Tibial nerve (tissue), 4 donors: ENCODE measurements at regions not wholly inside any gene's neighbourhood (a gene's known extent, or its start where the extent isn't known, plus 50 kb on each side); places are given as distances from the start of the nearest gene placed in this dataset.

ENCODE experiments used
- DNase-seq, 2 donors: peaks; one replicate each; pipeline ENCODE4 v3.0.0-alpha.2; 2019; ENCODE audit warnings: low spot score in 2 of 2
- H3K27ac ChIP-seq, 4 donors: fragments of 200-600 bp; sonication (generic) in 3 of 4; one replicate each; pipeline ENCODE4 v1.5.1; 2017 to 2019; ENCODE audit warnings: mild to moderate bottlenecking in 1 of 4
- H3K27me3 ChIP-seq, 2 donors: fragments of 200-600 bp; sonication (generic) in 1 of 2; one replicate each; pipeline versions ENCODE4 v1.5.1 to v1.6.0; 2017 to 2019
- H3K36me3 ChIP-seq, 3 donors: fragments of 200-600 bp; sonication (generic); one replicate each; pipeline ENCODE4 v1.5.1; 2018 to 2019
- H3K4me1 ChIP-seq, 4 donors: fragments of 200-600 bp; sonication (generic) in 3 of 4; one replicate each; pipeline ENCODE4 v1.5.1; 2017 to 2019
- H3K4me3 ChIP-seq, 4 donors: fragments of 200-600 bp; sonication (generic) in 3 of 4; one replicate each; pipeline ENCODE4 v1.5.1; 2017 to 2019; ENCODE audit warnings: mild to moderate bottlenecking in 1 of 4, moderate library complexity in 1 of 4
- H3K9me3 ChIP-seq, 4 donors: fragments of 200-600 bp; sonication (generic) in 3 of 4; one replicate each; pipeline ENCODE4 v1.5.1; 2017 to 2019
- EP300 ChIP-seq, 2 donors: sonication (generic); formaldehyde crosslinking; IDR thresholded peaks; one replicate each; pipeline ENCODE4 v1.6.1; 2017; ENCODE audit warnings: antibody characterized with exemption in 2 of 2, mild to moderate bottlenecking in 1 of 2
- POLR2A ChIP-seq, 2 donors: fragments of 450-650 bp; IDR thresholded peaks; one replicate each; pipeline ENCODE4 v1.6.1; 2017; ENCODE audit warnings: antibody characterized with exemption in 2 of 2, mild to moderate bottlenecking in 2 of 2, moderate library complexity in 2 of 2
- WGBS, 2 donors: methylation state at CpG; one replicate each; pipeline ENCODE4 v1.1.5; 2018; 5-methylcytosine and 5-hydroxymethylcytosine counted together
- TF ChIP-seq, protein P1 (sequence below), 5 experiments: fragments of 200-600 bp in 3 of 5; fragments of 450-650 bp in 2 of 5; sonication (generic) in 3 of 5; IDR thresholded peaks; one replicate each; pipeline ENCODE4 v1.5.1; 2016 to 2019; ENCODE audit warnings: antibody characterized with exemption in 5 of 5, mild to moderate bottlenecking in 3 of 5, moderate library complexity in 2 of 5

DNA sequence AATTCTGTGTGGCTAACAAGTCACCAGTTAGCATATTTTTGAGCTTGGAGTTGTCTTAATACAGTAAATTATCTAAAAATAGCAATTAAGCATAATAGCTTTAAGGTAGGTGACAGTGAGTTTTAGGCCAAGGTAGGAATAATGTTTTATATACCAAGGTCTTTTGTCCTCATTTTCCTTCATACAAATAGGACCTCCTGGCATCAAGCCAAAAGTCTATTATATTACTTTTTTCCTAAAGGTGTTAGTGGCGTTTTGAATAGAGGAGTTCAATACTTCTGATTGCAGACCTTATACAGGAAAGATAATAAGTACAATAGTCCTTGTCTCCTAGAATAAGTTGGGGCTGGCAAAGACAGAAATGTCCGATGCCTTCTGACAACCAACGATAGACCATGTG lies 2277.7 kb downstream of the TP53TG3F start:
- 80 to 84% methylated on average over 3 of the region's 3 CpGs for WGBS, 2 donors
- H3K4me3 ChIP-seq, result no peak overlapping the region
- no peaks in the 10 kb centered on the region for H3K27me3 ChIP-seq
- no peaks in the 10 kb centered on the region for H3K4me1 ChIP-seq
- no peak for DNase-seq
- no peak for TF ChIP-seq POLR2A (IDR thresholded peaks at IDR 0.05)
- TF ChIP-seq, protein P1, sequence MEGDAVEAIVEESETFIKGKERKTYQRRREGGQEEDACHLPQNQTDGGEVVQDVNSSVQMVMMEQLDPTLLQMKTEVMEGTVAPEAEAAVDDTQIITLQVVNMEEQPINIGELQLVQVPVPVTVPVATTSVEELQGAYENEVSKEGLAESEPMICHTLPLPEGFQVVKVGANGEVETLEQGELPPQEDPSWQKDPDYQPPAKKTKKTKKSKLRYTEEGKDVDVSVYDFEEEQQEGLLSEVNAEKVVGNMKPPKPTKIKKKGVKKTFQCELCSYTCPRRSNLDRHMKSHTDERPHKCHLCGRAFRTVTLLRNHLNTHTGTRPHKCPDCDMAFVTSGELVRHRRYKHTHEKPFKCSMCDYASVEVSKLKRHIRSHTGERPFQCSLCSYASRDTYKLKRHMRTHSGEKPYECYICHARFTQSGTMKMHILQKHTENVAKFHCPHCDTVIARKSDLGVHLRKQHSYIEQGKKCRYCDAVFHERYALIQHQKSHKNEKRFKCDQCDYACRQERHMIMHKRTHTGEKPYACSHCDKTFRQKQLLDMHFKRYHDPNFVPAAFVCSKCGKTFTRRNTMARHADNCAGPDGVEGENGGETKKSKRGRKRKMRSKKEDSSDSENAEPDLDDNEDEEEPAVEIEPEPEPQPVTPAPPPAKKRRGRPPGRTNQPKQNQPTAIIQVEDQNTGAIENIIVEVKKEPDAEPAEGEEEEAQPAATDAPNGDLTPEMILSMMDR (IDR thresholded peaks at IDR 0.05), result no peak
- no peak for TF ChIP-seq EP300 (IDR thresholded peaks at IDR 0.05)
- H3K9me3 ChIP-seq, result peaks cover 0 to 42% (median 0%) of the 10 kb centered on the region in 4 donors
- no peak overlapping the region for H3K27ac ChIP-seq
- no peaks in the 10 kb centered on the region for H3K36me3 ChIP-seq

DNA sequence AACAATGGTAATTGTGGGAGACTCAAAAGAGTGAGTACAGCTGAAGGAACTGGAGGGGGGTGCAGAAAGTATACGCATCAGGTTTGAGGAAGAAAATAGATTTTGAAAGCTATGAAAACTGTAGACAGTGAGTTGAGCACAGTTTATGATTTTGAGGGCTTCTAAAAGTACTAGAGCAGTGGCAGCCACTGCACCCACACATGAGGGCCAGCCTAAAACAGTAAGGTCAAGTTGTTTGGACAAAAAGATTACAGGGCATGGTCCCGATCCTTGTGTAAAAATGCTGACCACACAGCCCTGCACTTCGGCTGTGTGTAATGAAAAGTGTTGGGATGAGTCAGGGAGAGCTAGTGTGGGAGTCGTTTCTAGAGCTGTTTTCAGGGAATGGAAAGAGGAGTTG lies 2282.1 kb downstream of the TP53TG3F start:
- TF ChIP-seq POLR2A (IDR thresholded peaks at IDR 0.05) (no peak), EP300 (IDR thresholded peaks at IDR 0.05) (no peak)
- TF ChIP-seq, protein P1 (IDR thresholded peaks at IDR 0.05), result no peak
- 70 to 73% methylated on average over 4 of the region's 4 CpGs for WGBS, 2 donors
- Histone ChIP-seq H3K36me3 (no peaks in the 10 kb centered on the region), H3K9me3 (peaks cover 0 to 17% (median 0%) of the 10 kb centered on the region in 4 donors), H3K27me3 (no peaks in the 10 kb centered on the region), H3K4me3 (no peak overlapping the region), H3K4me1 (no peaks in the 10 kb centered on the region), H3K27ac (no peak overlapping the region)
- DNase-seq, result no peak

DNA sequence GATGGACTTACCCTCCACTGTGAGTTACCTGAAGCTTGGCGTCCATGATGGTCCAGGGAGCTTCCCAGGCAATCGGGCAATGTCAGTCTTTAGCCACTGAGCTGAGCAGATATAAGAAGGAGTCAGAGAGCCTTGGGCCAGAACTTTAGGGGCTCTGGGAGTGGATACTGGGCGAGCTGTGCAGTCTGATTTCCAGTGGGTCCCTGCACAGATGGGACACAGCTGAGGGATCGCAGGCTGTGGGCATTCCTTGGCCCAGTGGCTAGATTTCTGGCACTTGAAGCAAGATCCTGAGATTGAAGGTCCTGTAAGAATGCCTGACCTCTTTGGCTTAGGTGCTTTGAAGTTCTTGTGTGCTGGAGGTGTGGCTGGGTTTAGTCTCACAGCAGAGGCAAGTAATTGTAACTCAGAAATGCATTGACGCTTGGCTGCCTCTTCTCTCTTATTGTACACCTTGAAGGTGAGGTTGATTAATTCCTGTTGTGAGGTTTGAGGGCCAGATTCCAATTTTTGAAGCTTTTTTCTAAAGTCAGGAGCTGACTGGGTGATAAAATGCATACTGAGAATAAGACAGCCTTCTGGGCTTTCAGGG lies 2283.8 kb downstream of the TP53TG3F start:
- no peak for DNase-seq
- H3K4me1 ChIP-seq, result no peaks in the 10 kb centered on the region
- peaks cover 0 to 33% (median 0%) of the 10 kb centered on the region in 4 donors for H3K9me3 ChIP-seq
- no peaks in the 10 kb centered on the region for H3K27me3 ChIP-seq
- WGBS, 2 donors, result 59 to 66% methylated on average over 5 of the region's 5 CpGs
- no peak overlapping the region for H3K27ac ChIP-seq
- TF ChIP-seq POLR2A (IDR thresholded peaks at IDR 0.05) (no peak), EP300 (IDR thresholded peaks at IDR 0.05) (no peak)
- TF ChIP-seq, protein P1 (IDR thresholded peaks at IDR 0.05), result no peak
- H3K4me3 ChIP-seq, result no peak overlapping the region
- no peaks in the 10 kb centered on the region for H3K36me3 ChIP-seq

DNA sequence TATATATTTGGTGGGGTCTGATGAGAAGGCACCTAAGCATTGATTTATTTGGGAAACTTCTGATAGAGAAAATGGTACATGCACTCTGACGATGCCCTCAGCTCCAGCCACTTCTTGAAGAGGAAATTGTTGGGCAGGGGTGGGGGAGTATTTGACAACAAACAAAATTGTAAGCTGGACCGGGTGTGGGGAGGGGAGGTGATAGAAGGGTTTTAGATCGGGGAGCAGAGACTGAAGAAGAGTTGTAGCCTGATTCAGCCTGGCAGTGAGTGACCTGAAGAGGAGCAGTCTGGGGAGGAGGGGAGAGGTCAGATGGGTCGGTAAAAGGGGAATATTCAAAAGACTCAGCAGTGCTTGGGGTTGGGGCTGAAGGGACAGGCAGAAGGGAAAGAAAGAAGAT lies 2284.7 kb downstream of the TP53TG3F start:
- peaks cover 0 to 42% (median 0%) of the 10 kb centered on the region in 4 donors for H3K9me3 ChIP-seq
- TF ChIP-seq EP300 (IDR thresholded peaks at IDR 0.05) (no peak), POLR2A (IDR thresholded peaks at IDR 0.05) (no peak)
- TF ChIP-seq, protein P1 (IDR thresholded peaks at IDR 0.05), result no peak
- no peak for DNase-seq
- H3K4me1 ChIP-seq, result no peaks in the 10 kb centered on the region
- no peaks in the 10 kb centered on the region for H3K36me3 ChIP-seq
- 63 to 74% methylated on average over 4 of the region's 4 CpGs for WGBS, 2 donors
- no peak overlapping the region for H3K4me3 ChIP-seq
- no peak overlapping the region for H3K27ac ChIP-seq
- H3K27me3 ChIP-seq, result no peaks in the 10 kb centered on the region

DNA sequence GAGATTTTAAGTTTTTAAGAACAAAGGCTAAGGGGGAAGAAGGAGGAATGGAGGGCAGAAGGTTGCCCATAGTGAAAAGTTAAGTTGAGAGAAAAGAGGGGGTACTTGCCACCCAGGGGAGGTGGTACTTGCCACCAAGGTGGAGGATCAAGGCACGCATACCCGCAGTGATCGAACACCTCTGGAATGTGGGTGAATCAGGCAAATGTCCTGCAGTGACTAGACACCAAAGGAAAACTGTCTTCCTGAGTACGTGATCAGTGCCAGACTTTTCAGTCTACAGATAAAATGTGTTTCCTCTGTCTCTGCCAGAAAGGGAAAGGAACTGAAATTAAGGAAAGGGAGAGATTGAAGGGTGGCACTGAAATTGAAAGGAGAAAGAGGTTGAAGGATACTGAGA lies 2285.3 kb downstream of the TP53TG3F start:
- Histone ChIP-seq H3K27me3 (no peaks in the 10 kb centered on the region), H3K9me3 (peaks cover 0 to 48% (median 0%) of the 10 kb centered on the region in 4 donors), H3K36me3 (no peaks in the 10 kb centered on the region), H3K27ac (no peak overlapping the region), H3K4me1 (no peaks in the 10 kb centered on the region), H3K4me3 (no peak overlapping the region)
- TF ChIP-seq POLR2A (IDR thresholded peaks at IDR 0.05) (no peak), EP300 (IDR thresholded peaks at IDR 0.05) (no peak)
- TF ChIP-seq, protein P1 (IDR thresholded peaks at IDR 0.05), result no peak
- WGBS, 2 donors, result 65 to 77% methylated on average over 4 of the region's 4 CpGs
- no peak for DNase-seq
